Fibroblast of lung (primary cell): ENCODE measurements at regions not wholly inside any gene's neighbourhood (a gene's known extent, or its start where the extent isn't known, plus 50 kb on each side); places are given as distances from the start of the nearest gene placed in this dataset.

Source experiments
- EZH2 ChIP-seq: IDR thresholded peaks from 2 replicates; pipeline ENCODE4 v1.5.1; 2012; ENCODE audit warnings: low read length, control low read depth, mild to moderate bottlenecking; ENCODE audit errors: missing control alignments
- TF ChIP-seq, protein P1 (sequence below), 2 donors: IDR thresholded peaks in 1 of 2; conservative IDR thresholded peaks in 1 of 2; 1 replicate in 1 of 2; 2 replicates in 1 of 2; pipeline ENCODE4 v1.5.1; 2011 to 2012; ENCODE audit warnings: low read length in 2 of 2, control low read depth in 1 of 2, inconsistent platforms in 1 of 2, low read depth in 1 of 2, mild to moderate bottlenecking in 1 of 2

DNA sequence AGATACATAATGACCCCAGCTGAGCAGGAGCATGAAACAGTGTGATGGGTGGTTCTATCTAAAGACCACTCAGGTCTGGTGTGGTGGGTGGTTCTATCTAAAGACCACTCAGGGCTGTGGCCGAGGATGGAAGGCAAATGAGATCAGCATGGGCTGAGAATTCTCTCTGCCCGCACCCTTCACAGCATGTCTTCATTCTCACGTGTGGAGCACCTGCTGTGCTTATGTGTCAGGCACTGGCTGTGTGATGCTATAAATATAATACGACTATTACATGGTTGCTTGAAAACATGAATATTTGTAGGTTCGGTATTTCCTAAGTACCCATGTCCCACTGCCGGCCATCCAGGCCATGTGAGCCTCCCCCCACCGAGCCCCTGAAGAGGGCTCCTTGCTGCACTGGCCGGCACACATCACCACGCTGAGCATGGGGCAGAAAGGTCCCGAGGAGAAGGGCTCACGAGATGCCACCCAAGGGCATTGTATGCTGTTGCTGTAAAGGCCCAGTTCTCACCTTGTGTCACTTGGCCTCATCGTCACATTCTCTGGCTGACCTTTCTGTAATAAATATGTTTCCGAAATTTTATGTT, 810.2 kb downstream of the UQCRFS1 start:
- TF ChIP-seq, protein P1, sequence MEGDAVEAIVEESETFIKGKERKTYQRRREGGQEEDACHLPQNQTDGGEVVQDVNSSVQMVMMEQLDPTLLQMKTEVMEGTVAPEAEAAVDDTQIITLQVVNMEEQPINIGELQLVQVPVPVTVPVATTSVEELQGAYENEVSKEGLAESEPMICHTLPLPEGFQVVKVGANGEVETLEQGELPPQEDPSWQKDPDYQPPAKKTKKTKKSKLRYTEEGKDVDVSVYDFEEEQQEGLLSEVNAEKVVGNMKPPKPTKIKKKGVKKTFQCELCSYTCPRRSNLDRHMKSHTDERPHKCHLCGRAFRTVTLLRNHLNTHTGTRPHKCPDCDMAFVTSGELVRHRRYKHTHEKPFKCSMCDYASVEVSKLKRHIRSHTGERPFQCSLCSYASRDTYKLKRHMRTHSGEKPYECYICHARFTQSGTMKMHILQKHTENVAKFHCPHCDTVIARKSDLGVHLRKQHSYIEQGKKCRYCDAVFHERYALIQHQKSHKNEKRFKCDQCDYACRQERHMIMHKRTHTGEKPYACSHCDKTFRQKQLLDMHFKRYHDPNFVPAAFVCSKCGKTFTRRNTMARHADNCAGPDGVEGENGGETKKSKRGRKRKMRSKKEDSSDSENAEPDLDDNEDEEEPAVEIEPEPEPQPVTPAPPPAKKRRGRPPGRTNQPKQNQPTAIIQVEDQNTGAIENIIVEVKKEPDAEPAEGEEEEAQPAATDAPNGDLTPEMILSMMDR (conservative IDR thresholded peaks at IDR 0.05 in 1 of 2, IDR thresholded peaks at IDR 0.05 in 1 of 2; ENCODE audit: low read depth in 1 of 2, low read length in 2 of 2) = no peak
- TF ChIP-seq EZH2 = no peak
